SKM-1 (cell line): ENCODE measurements at regions not wholly inside any gene's neighbourhood (a gene's known extent, or its start where the extent isn't known, plus 50 kb on each side); places are given as distances from the start of the nearest gene placed in this dataset.

ENCODE experiments used
- DNase-seq: peaks from one replicate; lab custom pipeline; 2025; ENCODE audit not compliant: unreplicated experiment; lab: John Stamatoyannopoulos, UW

- no peak for DNase-seq
Observed at GRCh38 chr18:75638776-75639471, 211.4 kb upstream of the SMIM21 start.

GRCh38 chr18:75638223-75638775, 210.8 kb upstream of the SMIM21 start:
- no peak for DNase-seq

- DNase-seq: no peak
Observed at GRCh38 chr18:75635096-75635495, 207.6 kb upstream of the SMIM21 start.

- no peak for DNase-seq
Observed at GRCh38 chr18:75625966-75626365, 198.5 kb upstream of the SMIM21 start.

GRCh38 chr18:75624869-75625268, 197.4 kb upstream of the SMIM21 start:
- no peak for DNase-seq

GRCh38 chr18:75621818-75622217, 194.3 kb upstream of the SMIM21 start:
- no peak for DNase-seq

- no peak for DNase-seq
Observed at GRCh38 chr18:75618146-75618545, 190.6 kb upstream of the SMIM21 start.

- no peak for DNase-seq
Observed at GRCh38 chr18:75612456-75612855, 185.0 kb upstream of the SMIM21 start.

GRCh38 chr18:75607701-75608100, 180.2 kb upstream of the SMIM21 start:
- DNase-seq: no peak

GRCh38 chr18:75592527-75592926, 165.0 kb upstream of the SMIM21 start:
- DNase-seq: no peak

GRCh38 chr18:75588412-75588811, 160.9 kb upstream of the SMIM21 start:
- no peak for DNase-seq

GRCh38 chr18:75587131-75587530, 159.6 kb upstream of the SMIM21 start:
- no peak for DNase-seq

- DNase-seq: no peak
Observed at GRCh38 chr18:75586130-75586889, 158.8 kb upstream of the SMIM21 start.

- no peak for DNase-seq
Observed at GRCh38 chr18:75582940-75583339, 155.4 kb upstream of the SMIM21 start.

GRCh38 chr18:75582406-75582821, 154.9 kb upstream of the SMIM21 start:
- no peak for DNase-seq

- DNase-seq: no peak
Observed at GRCh38 chr18:75581336-75582131, 154.0 kb upstream of the SMIM21 start.

- no peak for DNase-seq
Observed at GRCh38 chr18:75574187-75574586, 146.7 kb upstream of the SMIM21 start.

GRCh38 chr18:75563150-75563549, 135.6 kb upstream of the SMIM21 start:
- no peak for DNase-seq

GRCh38 chr18:75562216-75562615, 134.7 kb upstream of the SMIM21 start:
- DNase-seq: no peak

- DNase-seq: no peak
Observed at GRCh38 chr18:75558790-75559189, 131.3 kb upstream of the SMIM21 start.

- DNase-seq: no peak
Observed at GRCh38 chr18:75556841-75557240, 129.3 kb upstream of the SMIM21 start.
